ENCODE measurements at regions not wholly inside any gene's neighbourhood (a gene's known extent, or its start where the extent isn't known, plus 50 kb on each side); places are given as distances from the start of the nearest gene placed in this dataset.
A peak's percentile ranks its signal among the peaks of the same experiment; 100 is the strongest.
"Not testable (repeated sequence)": the region's sequence is repeated elsewhere in the genome, so short reads cannot be mapped to it uniquely, and the experiment has no call there.

- no peak for TF ChIP-seq CTCF (conservative IDR thresholded peaks at IDR 0.05)
- H3K27ac ChIP-seq = no peak overlapping the region
Measured at GRCh38 chr16:72597938-72598337, 426.0 kb upstream of the PMFBP1 start.

- no peak overlapping the region for H3K27ac ChIP-seq
- no peak for TF ChIP-seq CTCF (conservative IDR thresholded peaks at IDR 0.05)
Measured at GRCh38 chr16:72596373-72596772, 424.4 kb upstream of the PMFBP1 start.

GRCh38 chr16:72590151-72590937, 418.4 kb upstream of the PMFBP1 start:
- H3K27ac ChIP-seq = no peak overlapping the region
- no peak for TF ChIP-seq CTCF (conservative IDR thresholded peaks at IDR 0.05)

GRCh38 chr16:72588551-72588950, 416.6 kb upstream of the PMFBP1 start:
- TF ChIP-seq CTCF (conservative IDR thresholded peaks at IDR 0.05) = no peak

GRCh38 chr16:72578061-72578460, 406.1 kb upstream of the PMFBP1 start:
- H3K27ac ChIP-seq = not testable (repeated sequence)

More at GRCh38 chr16:72588551-72588950, 416.6 kb upstream of the PMFBP1 start:
- H3K27ac ChIP-seq = no peak overlapping the region

GRCh38 chr16:72576189-72576588, 404.2 kb upstream of the PMFBP1 start:
- TF ChIP-seq CTCF (conservative IDR thresholded peaks at IDR 0.05) = no peak
- no peak overlapping the region for H3K27ac ChIP-seq

GRCh38 chr16:72569677-72570076, 397.7 kb upstream of the PMFBP1 start:
- no peak for TF ChIP-seq CTCF (conservative IDR thresholded peaks at IDR 0.05)
- no peak overlapping the region for H3K27ac ChIP-seq

- no peak for TF ChIP-seq CTCF (conservative IDR thresholded peaks at IDR 0.05)
- H3K27ac ChIP-seq = peak overlapping the region; percentile 41
Measured at GRCh38 chr16:72568502-72568901, 396.5 kb upstream of the PMFBP1 start.
